Small intestine (tissue), 7 donors: ENCODE measurements at regions not wholly inside any gene's neighbourhood (a gene's known extent, or its start where the extent isn't known, plus 50 kb on each side); places are given as distances from the start of the nearest gene placed in this dataset.

Experiments
- DNase-seq, 2 donors: peaks; one replicate each; pipeline versions ENCODE4 v3.0.0 to v3.0.0-alpha.2; 2013
- FAIRE-seq: peaks from 2 replicates; lab custom pipeline; 2012; peaks lifted over from hg19 to GRCh38; lab: Jason Lieb, UNC
- H3K27ac ChIP-seq, 3 donors: one replicate each; pipeline ENCODE4 v1.5.1; 2013; ENCODE audit warnings: low read length in 2 of 3, mild to moderate bottlenecking in 2 of 3, control low read depth in 1 of 3, inconsistent platforms in 1 of 3, low read depth in 1 of 3, moderate library complexity in 1 of 3
- H3K27me3 ChIP-seq, 3 donors: one replicate each; pipeline ENCODE4 v1.6.1; 2013; ENCODE audit warnings: low read length in 3 of 3, inconsistent platforms in 1 of 3; ENCODE audit not compliant: control insufficient read depth in 3 of 3, insufficient read depth in 3 of 3
- H3K36me3 ChIP-seq, 3 donors: one replicate each; pipeline ENCODE4 v1.6.1; 2013; ENCODE audit warnings: low read length in 3 of 3, inconsistent platforms in 1 of 3, low read depth in 1 of 3, mild to moderate bottlenecking in 1 of 3, moderate library complexity in 1 of 3; ENCODE audit not compliant: control insufficient read depth in 3 of 3, insufficient read depth in 2 of 3
- H3K4me1 ChIP-seq, 3 donors: one replicate each; pipeline ENCODE4 v1.6.1; 2013; ENCODE audit warnings: low read length in 2 of 3, inconsistent platforms in 1 of 3, low read depth in 1 of 3, mild to moderate bottlenecking in 1 of 3, moderate library complexity in 1 of 3; ENCODE audit not compliant: control insufficient read depth in 3 of 3, insufficient read depth in 2 of 3
- H3K4me3 ChIP-seq, 3 donors: one replicate each; pipeline ENCODE4 v1.5.1; 2013; ENCODE audit warnings: low read length in 3 of 3, control low read depth in 1 of 3, inconsistent platforms in 1 of 3, low read depth in 1 of 3, mild to moderate bottlenecking in 1 of 3, moderate library complexity in 1 of 3
- H3K9me3 ChIP-seq, 2 donors: one replicate each; pipeline ENCODE4 v1.6.1; 2013; ENCODE audit warnings: low read depth in 1 of 2, low read length in 1 of 2; ENCODE audit not compliant: control insufficient read depth in 2 of 2, insufficient read depth in 1 of 2
- WGBS, 3 donors: extraction: QIAGEN DNeasy Blood & Tissue Kit; methylation state at CpG; one replicate each; pipeline ENCODE4 v1.1.7; 2013; 5-methylcytosine and 5-hydroxymethylcytosine counted together
- donor health status: healthy with polysubstance abuse.
- donor health status: control.
- donor health status: control.
- donor health status: Bipolar disorder and iron deficiency.
- donor health status: healthy.

DNA sequence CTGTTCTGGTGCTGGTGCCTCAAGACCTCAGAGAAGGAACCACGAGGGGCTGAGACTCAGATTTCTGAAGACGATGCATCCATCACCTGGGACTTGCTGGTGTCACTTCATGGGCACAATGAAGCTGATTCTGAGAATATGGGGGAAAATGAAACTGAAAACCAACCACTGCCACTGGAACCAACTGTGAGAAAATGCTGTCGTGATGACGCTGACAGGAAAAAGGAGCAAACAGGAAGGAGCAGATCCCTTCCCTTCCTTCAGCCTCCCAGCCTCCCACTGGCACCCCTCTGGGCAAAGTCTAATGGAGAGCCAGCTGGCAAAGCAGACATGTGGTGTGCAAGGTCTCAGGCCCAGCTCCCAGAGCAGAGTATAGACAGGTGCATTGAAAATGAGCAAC is 109.7 kb downstream of the FOXI3 start:
- 21 to 40% (median 27%) methylated on average over 4 of the region's 4 CpGs for WGBS, 3 donors
- Histone ChIP-seq H3K9me3 (no peaks in the 10 kb centered on the region), H3K4me1 (no peaks in the 10 kb centered on the region), H3K36me3 (no peaks in the 10 kb centered on the region), H3K27me3 (peaks cover 0 to 2% (median 0%) of the 10 kb centered on the region in 3 donors), H3K27ac (no peak overlapping the region), H3K4me3 (no peak overlapping the region)
- DNase-seq, result peak; percentile 35 to 54
- no peak for FAIRE-seq

GRCh38 chr2:88334418-88334817 is 118.1 kb downstream of the FOXI3 start:
- DNase-seq (no peak), FAIRE-seq (no peak)
- WGBS, 3 donors, result 67 to 68% (median 67%) methylated on average over 3 of the region's 3 CpGs
- Histone ChIP-seq H3K36me3 (no peaks in the 10 kb centered on the region), H3K9me3 (no peaks in the 10 kb centered on the region), H3K27me3 (no peaks in the 10 kb centered on the region), H3K4me3 (no peak overlapping the region), H3K4me1 (no peaks in the 10 kb centered on the region), H3K27ac (no peak overlapping the region)

DNA sequence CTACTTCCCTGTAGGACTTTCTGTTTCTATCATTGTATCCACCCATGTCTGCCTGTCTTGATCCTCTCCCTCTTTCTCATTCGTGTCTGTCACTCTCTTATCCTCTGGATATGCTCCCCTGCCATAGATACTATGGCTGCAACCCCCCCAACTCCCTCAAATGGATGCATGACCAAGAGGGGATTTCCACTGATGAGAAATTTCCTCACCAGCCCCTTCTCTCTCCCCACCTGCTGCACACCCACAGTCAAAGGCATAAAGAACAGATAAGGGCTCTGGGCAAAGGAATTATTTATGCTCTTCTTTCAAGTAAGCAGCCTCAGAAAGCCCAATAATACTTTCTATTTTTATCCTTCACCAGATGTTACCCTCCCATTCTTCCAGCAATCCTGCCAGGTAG is 121.3 kb downstream of the FOXI3 start:
- H3K4me3 ChIP-seq, result no peak overlapping the region
- 52 to 75% (median 57%) methylated on average over 1 of the region's 1 CpG for WGBS, 3 donors
- FAIRE-seq (no peak), DNase-seq (no peak)
- H3K9me3 ChIP-seq, result no peaks in the 10 kb centered on the region
- no peaks in the 10 kb centered on the region for H3K27me3 ChIP-seq
- H3K36me3 ChIP-seq, result no peaks in the 10 kb centered on the region
- H3K27ac ChIP-seq, result no peak overlapping the region
- H3K4me1 ChIP-seq, result no peaks in the 10 kb centered on the region

DNA sequence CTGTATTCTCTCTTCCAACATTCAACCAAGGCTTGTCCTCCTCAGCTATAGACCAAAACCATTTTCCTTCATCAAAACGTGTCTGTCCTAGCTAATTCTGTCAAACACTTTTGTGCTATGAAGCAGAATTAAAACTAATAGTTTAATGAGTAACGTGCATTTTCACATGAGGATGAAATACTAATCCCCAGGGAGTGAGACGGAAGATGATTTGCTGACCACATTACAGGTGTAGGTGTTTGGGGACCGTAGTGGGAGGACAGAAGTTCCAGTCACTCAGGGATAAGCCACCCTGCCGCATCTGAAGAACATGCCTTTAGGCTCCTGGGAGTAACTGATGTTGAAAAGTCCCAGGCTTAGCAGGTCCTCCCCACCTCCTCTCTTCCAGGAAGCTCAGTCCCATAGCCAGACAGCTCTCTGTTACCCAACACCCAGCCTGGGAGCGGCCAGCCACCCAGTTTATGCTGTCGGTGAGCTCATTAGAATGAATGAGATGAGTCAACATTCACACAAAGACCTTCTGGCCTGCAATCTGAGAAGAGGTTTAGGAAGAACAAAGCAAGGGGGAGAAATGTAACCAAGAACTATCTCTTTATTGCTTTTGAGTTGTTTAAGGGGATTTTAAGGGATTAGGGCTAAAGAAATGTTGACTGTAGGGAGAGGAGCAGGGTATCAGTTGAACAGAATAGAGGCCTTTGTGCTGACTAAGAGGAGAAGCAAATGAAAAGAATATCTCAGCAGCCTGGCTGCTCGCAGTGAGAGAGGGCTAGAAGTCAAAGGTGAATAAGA is 122.5 kb downstream of the FOXI3 start:
- DNase-seq, result peak in 1 of 2 donors; percentile 54
- no peak overlapping the region for H3K27ac ChIP-seq
- H3K9me3 ChIP-seq, result no peaks in the 10 kb centered on the region
- no peaks in the 10 kb centered on the region for H3K4me1 ChIP-seq
- H3K36me3 ChIP-seq, result no peaks in the 10 kb centered on the region
- no peak overlapping the region for H3K4me3 ChIP-seq
- FAIRE-seq, result no peak
- no peaks in the 10 kb centered on the region for H3K27me3 ChIP-seq
- WGBS, 3 donors, result 48 to 54% (median 53%) methylated on average over 8 of the region's 8 CpGs

- H3K4me1 ChIP-seq, result no peaks in the 10 kb centered on the region
- no peak for FAIRE-seq
These were observed 130.8 kb downstream of the FOXI3 start for GRCh38 chr2:88321449-88322248.

GRCh38 chr2:88320076-88320773 is 132.3 kb downstream of the FOXI3 start:
- 65 to 95% (median 88%) methylated on average over 2 of the region's 2 CpGs for WGBS, 3 donors
- H3K4me1 ChIP-seq, result no peaks in the 10 kb centered on the region
- FAIRE-seq, result no peak
- peaks cover 0 to 2% (median 0%) of the 10 kb centered on the region in 3 donors for H3K27me3 ChIP-seq
- H3K27ac ChIP-seq, result no peak overlapping the region
- no peak for DNase-seq
- no peaks in the 10 kb centered on the region for H3K36me3 ChIP-seq
- no peaks in the 10 kb centered on the region for H3K9me3 ChIP-seq
- H3K4me3 ChIP-seq, result no peak overlapping the region

More at GRCh38 chr2:88321449-88322248, 130.8 kb downstream of the FOXI3 start:
- no peak for DNase-seq
- H3K27ac ChIP-seq, result no peak overlapping the region
- no peaks in the 10 kb centered on the region for H3K9me3 ChIP-seq
- no peak overlapping the region for H3K4me3 ChIP-seq
- 9 to 24% (median 17%) methylated on average over 7 of the region's 7 CpGs for WGBS, 3 donors
- H3K36me3 ChIP-seq, result no peaks in the 10 kb centered on the region
- H3K27me3 ChIP-seq, result peaks cover 0 to 2% (median 0%) of the 10 kb centered on the region in 3 donors

DNA sequence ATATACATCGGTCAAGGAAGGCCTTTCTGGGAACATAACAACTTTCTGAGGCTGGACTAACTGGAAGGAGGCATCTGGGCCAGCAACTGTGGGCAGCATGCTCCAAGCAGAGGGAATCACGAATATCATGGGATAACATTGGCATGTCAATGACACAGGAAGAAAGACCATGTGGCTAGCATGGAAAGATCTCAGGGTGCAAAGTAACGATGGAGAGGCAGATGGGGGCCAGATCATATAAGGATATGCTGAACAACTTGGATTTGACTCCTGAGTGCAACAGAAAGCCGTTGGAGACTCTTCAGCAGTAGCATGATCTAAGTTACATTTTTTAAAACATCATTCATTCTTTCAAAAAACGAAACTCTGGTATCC is 133.6 kb downstream of the FOXI3 start:
- H3K27me3 ChIP-seq, result no peaks in the 10 kb centered on the region
- no peak overlapping the region for H3K4me3 ChIP-seq
- H3K27ac ChIP-seq, result no peak overlapping the region
- H3K36me3 ChIP-seq, result no peaks in the 10 kb centered on the region
- no peaks in the 10 kb centered on the region for H3K9me3 ChIP-seq
- no peak for FAIRE-seq
- H3K4me1 ChIP-seq, result no peaks in the 10 kb centered on the region
- 65 to 74% (median 67%) methylated on average over 5 of the region's 5 CpGs for WGBS, 3 donors
- DNase-seq, result no peak
